Rectal smooth muscle tissue (tissue), 1 donor: ENCODE measurements at regions not wholly inside any gene's neighbourhood (a gene's known extent, or its start where the extent isn't known, plus 50 kb on each side); places are given as distances from the start of the nearest gene placed in this dataset.

Experiments used
- H3K27ac ChIP-seq: one replicate; pipeline ENCODE4 v1.7.0; 2013; ENCODE audit warnings: low read depth, low read length, inconsistent platforms
- H3K27me3 ChIP-seq: one replicate; pipeline ENCODE4 v1.7.0; 2013; ENCODE audit warnings: low read length; ENCODE audit not compliant: control insufficient read depth, insufficient read depth
- H3K36me3 ChIP-seq: one replicate; pipeline ENCODE4 v1.7.0; 2013; ENCODE audit warnings: low read length; ENCODE audit not compliant: control insufficient read depth, insufficient read depth
- H3K4me1 ChIP-seq: one replicate; pipeline ENCODE4 v1.7.0; 2013; ENCODE audit warnings: low read length; ENCODE audit not compliant: control insufficient read depth, insufficient read depth
- H3K4me3 ChIP-seq: one replicate; pipeline ENCODE4 v1.7.0; 2013; ENCODE audit warnings: low read length
- H3K9ac ChIP-seq: one replicate; pipeline ENCODE4 v1.7.0; 2013; ENCODE audit warnings: low read length

DNA sequence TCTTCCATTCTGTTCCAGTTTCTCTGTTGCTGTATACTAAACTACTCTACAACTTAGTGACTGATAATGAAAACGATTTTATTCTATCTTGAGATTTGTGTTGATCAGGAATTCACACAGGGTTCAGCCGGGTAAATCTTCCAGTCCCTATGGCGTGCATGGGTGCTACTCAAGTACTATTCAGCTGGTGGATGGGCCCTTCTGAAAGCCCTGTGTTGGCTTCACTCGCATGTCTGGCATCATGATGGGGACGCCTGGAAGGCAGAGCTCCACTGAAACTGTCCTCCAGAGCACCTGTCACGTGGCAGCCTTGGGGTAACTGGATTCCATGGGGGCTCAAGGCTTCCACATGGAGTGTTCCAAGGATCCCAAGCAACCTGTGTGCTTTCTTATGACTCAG is 86.0 kb upstream of the ZMIZ1 start:
- Histone ChIP-seq H3K4me1 (peaks cover 5% of the 10 kb centered on the region), H3K27me3 (no peaks in the 10 kb centered on the region), H3K27ac (no peak overlapping the region), H3K9ac (no peak overlapping the region), H3K36me3 (no peaks in the 10 kb centered on the region), H3K4me3 (no peak overlapping the region)

DNA sequence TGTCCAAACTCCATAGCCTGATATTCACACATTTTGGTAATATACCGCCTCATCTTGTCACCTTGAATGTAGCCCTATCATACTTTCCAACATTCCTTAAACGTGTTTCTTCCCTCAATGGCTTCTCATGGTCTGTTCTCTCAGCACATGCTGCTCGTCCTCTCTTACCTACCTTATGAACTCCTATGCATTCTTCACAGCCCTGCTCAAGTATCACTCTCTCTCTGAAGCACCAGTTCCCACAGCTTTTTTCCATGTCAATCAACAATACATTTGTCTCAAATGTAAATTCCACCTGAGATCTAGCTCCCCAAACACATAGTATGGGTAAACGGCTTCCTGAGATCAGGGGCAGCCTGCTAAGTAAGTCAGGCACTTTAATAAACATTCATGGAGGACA is 85.2 kb upstream of the ZMIZ1 start:
- Histone ChIP-seq H3K27ac (no peak overlapping the region), H3K27me3 (no peaks in the 10 kb centered on the region), H3K4me1 (peaks cover 5% of the 10 kb centered on the region), H3K9ac (no peak overlapping the region), H3K4me3 (no peak overlapping the region), H3K36me3 (no peaks in the 10 kb centered on the region)

DNA sequence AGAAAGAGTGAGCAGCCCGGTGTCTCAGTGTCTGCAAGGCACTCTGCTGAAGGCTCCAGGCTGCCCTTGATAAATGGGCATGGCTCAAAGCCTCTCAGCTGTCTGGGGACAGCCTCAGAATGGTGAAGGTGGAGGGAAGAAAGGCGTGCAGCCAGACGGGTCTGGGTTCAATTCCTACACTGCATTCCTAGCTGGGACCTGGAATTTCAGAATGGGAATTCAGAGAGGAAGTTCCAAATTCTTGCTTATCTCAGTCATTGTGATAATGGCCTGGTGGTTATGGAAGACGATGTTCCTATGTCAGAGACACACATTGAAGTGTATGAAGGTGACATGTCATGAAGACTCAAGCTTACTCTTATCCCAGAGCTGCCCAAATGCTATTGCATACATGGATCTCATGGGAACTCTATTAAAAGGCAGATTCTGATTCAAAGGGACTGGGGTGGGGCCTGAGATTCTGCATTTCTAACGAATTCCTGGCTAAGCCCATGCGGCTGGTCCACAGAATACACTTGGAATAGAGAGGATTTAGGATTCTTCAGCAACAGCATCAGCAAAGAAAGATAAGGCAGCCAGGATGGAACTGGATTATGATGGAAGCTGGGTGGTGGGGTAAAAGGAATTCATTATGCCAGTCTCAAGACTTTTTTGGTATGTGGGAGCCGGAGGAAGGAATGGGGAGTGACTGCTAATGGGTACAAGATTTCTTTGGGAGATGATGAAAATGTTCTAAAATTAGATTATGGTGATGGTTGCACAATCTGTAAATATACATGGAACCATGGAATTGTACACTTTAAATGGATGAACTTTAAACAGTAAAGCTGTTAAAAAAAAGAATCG is 82.6 kb upstream of the ZMIZ1 start:
- Histone ChIP-seq H3K4me1 (no peaks in the 10 kb centered on the region), H3K4me3 (no peak overlapping the region), H3K9ac (no peak overlapping the region), H3K27me3 (no peaks in the 10 kb centered on the region), H3K36me3 (no peaks in the 10 kb centered on the region), H3K27ac (no peak overlapping the region)

DNA sequence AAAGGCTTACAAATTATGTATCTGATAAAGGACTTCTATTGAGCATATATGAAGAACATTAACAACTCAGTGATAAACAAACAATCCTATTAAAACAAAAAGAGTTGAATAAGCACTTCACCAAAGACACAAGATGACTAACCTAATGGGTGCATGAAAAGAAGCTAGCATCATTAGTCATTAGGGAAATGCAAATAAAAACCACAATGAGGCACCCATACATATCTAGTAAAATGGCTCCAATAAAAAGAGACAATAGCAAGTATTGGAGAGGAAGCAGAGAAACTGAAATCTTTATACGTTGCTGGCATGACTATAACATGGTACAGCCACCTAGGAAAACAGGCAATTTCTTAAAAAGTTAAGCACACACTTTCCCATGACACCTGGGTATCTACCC is 77.6 kb upstream of the ZMIZ1 start:
- Histone ChIP-seq H3K9ac (no peak overlapping the region), H3K36me3 (no peaks in the 10 kb centered on the region), H3K27ac (no peak overlapping the region), H3K4me3 (no peak overlapping the region), H3K27me3 (no peaks in the 10 kb centered on the region), H3K4me1 (no peaks in the 10 kb centered on the region)

DNA sequence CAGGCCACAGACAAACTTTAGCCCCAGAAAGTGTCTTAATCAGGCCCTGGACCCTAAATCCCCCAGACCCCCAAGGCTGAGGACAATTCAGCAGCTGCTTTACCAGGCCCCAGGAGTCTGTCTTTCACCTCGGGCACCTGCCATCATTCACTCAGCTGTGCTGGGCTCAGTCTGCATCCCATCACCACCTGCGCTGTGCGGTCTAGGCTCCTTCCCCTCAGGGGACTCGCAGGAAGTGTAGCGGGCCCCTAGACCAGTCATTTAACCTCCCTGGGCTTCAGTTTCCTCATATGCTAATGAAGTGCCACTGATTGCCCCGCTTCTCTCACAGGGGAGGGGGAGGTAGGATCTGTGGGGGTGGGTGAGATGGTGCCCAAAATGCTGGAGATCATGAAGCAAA is 76.4 kb upstream of the ZMIZ1 start:
- H3K27ac ChIP-seq = no peak overlapping the region
- no peaks in the 10 kb centered on the region for H3K36me3 ChIP-seq
- no peak overlapping the region for H3K4me3 ChIP-seq
- no peaks in the 10 kb centered on the region for H3K4me1 ChIP-seq
- H3K27me3 ChIP-seq = no peaks in the 10 kb centered on the region
- no peak overlapping the region for H3K9ac ChIP-seq

DNA sequence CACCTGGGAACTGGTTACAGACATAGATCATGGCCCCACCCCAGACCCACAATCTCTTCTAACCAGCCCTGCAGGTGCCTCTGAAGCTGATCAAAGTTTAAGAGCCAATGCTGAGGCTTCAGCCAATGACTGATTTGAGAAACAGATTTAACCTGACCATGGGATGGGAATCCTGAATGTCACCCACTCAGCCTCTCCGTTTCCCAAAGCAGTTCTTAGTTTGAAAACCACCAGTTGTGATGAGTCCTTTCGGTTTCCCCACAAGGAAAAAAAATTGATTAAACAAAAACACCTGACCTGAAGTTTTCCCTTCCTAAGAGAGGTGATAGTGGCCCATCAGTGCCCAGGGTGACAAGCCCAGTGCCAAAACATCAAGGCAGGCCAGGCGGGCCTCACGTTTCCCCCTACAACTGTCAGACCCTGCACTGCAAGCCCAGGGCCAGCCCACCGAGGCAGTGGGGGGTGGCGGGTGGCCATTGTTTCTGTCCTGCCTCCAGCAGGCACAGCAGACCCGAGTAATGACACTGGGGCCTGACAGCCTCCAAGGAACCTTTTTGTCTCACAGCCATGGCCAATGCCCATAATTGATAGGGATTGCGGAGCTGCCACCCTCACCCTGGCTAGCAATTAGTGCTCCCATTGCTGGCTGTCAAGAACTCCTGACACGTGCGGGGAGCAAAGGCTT is 75.4 kb upstream of the ZMIZ1 start:
- Histone ChIP-seq H3K27ac (no peak overlapping the region), H3K27me3 (no peaks in the 10 kb centered on the region), H3K36me3 (no peaks in the 10 kb centered on the region), H3K4me1 (no peaks in the 10 kb centered on the region), H3K9ac (no peak overlapping the region), H3K4me3 (no peak overlapping the region)

DNA sequence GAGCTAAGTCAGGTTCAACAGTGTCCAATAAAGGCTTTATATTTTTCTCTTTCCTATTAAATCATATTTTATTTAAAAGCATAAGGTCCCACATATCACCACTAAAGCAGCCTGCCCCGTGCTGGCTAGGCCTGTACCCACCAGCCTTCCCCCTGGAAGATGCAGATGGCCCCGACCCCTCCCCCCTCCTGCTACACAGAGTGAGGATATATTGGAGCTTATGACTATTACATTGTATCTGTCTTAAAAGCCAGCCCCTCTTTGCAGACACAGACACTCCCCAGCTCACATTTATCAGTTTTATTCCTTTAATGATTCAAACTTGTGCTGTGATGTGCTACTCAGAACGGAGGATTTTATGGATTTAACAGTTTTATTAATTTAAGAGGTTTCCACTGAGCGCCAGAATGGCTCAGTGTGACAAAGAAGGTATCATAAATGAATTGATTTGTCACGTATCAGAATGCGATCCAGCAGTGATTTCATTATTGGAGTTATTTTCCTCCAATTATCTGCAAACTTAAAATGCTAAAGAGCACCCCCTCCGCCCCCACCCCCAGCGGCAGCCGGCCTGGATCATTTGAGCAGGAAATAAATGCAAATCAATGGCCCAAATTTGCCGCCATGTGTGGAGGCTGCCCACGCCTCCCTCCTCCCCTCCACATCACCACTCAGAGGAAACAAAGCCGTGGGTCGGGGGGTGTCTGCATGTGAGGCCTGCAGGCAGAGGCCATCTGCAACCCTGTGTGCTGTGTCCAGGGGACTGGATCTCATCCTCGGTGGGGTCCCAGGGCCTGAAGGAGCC is 72.6 kb upstream of the ZMIZ1 start:
- H3K9ac ChIP-seq = no peak overlapping the region
- no peaks in the 10 kb centered on the region for H3K4me1 ChIP-seq
- H3K27me3 ChIP-seq = no peaks in the 10 kb centered on the region
- no peak overlapping the region for H3K27ac ChIP-seq
- H3K36me3 ChIP-seq = no peaks in the 10 kb centered on the region
- H3K4me3 ChIP-seq = no peak overlapping the region

DNA sequence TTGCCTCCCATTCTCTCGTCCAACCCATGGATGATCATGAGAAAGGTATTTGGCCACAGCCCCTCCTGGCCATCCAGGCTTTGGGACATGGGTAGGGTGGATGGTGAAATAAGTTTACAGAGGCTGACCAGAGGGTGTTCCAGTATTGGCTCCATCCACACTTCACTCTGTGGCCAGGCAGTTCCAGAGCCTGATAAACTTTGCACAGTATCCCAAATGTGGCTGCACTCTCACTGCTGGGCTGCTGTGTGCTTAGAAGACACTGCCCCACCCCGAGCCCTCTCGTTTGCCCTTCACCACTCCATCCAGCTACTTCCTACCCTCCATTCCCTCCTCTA is 72.0 kb upstream of the ZMIZ1 start:
- no peaks in the 10 kb centered on the region for H3K4me1 ChIP-seq
- no peak overlapping the region for H3K9ac ChIP-seq
- no peak overlapping the region for H3K27ac ChIP-seq
- no peaks in the 10 kb centered on the region for H3K27me3 ChIP-seq
- no peak overlapping the region for H3K4me3 ChIP-seq
- H3K36me3 ChIP-seq = no peaks in the 10 kb centered on the region

DNA sequence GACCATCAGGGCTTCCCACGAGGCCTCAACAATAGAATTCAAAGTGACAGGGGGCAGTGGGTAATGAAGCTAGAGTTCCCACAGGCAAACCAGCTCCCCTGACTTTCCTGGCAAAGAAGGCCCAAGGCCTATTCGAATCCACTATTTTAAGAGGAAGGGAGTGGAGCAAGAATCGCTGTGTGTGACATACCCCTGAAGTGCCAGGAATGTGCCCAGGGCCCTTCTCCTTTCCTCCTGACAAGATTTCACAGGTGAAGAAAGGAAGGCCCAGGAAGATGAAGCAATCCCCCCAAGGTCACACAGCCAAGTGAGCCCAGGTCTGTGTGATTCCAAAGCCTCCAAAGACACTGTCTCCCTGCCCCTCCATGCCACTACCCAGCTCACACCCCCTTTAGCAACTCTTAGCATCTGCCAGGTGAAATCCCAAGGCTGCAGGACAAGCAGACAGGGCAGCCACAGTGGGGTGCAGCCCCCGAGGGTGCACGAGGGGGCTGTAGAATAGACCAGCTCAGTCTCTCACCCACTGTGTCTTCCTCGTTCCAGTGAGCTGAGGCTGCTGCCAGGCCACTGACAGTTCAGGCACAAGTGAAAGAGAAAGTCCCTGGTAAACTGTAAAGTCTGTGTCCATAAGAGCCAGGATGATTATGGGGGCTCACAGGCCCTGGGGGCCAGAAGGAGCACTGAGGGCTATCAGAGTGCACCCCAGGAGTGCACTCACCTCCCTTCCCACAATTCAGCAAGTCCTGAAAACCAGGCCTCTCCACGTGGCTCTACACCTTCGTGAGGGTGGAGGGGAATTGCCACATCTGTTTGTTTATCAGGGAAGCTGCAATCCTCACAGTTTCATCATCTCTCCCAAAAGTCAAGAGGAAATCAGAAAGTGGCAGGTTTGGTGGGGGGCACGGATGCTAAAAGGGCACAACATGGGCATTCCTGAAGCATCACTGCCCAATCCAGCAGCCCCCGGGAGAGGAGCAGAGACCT is 70.8 kb upstream of the ZMIZ1 start:
- no peaks in the 10 kb centered on the region for H3K27me3 ChIP-seq
- H3K9ac ChIP-seq = no peak overlapping the region
- no peaks in the 10 kb centered on the region for H3K4me1 ChIP-seq
- no peak overlapping the region for H3K4me3 ChIP-seq
- H3K36me3 ChIP-seq = no peaks in the 10 kb centered on the region
- H3K27ac ChIP-seq = no peak overlapping the region

DNA sequence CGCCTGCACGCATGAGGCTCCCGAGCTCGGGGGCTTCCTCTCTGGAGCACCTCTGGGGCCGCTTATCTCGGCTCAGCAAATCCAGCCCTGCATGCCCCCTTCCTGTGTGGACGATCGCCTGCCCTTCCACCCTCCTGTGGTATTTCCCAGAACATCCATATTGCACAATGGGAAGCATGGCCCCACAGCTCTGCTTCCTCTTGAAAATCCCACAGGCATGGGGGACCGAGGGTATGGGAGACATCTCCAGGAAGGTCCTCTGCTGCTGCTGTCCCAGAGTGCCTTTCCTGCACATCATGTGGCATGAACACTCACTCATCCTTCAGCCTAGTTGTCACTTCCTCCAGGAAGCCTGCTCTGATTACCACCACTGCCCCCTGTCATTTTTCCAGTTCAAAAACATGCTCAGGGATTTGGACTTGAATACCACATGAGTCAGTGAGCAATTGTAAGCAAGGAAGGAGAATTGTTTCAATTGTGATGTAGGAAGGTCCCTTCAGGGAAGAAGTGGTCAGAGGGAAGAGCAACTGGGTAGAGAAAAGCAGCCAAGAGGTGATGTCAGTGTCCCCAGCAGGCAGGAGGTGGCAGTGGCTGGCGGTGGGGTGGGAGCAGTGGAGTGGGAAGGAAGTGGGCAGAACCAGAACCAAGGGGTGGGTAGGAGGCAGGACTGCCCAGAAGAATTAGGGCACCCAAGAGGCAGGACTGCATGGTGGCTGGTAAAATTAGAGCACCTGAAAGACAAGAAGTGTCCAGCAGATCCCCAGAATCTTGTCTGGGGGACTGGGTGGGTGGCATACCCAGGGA is 67.5 kb upstream of the ZMIZ1 start:
- Histone ChIP-seq H3K36me3 (no peaks in the 10 kb centered on the region), H3K27ac (no peak overlapping the region), H3K9ac (no peak overlapping the region), H3K27me3 (no peaks in the 10 kb centered on the region), H3K4me1 (no peaks in the 10 kb centered on the region), H3K4me3 (no peak overlapping the region)

DNA sequence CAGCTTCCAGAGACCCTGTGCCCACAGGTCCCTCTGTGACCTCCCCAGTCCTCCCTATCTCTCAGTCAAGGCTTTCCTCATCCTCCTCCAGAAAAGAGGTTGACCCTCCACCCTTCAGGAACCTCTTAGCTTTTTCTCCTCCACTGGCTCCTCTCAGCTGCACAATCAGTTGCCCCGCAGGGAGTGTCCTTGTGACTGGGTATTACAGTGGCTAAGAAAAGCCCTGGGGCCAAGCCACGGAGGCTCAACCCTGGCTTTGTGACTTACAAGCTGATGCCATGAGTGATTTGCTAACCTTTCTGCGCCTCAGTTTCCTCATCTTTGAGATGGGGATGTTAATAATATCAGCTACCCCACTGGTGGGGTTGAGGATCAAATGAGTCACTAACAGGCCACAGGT is 66.4 kb upstream of the ZMIZ1 start:
- H3K27ac ChIP-seq = no peak overlapping the region
- no peak overlapping the region for H3K4me3 ChIP-seq
- no peaks in the 10 kb centered on the region for H3K4me1 ChIP-seq
- no peak overlapping the region for H3K9ac ChIP-seq
- no peaks in the 10 kb centered on the region for H3K36me3 ChIP-seq
- no peaks in the 10 kb centered on the region for H3K27me3 ChIP-seq
